Sigmoid colon (tissue), 4 donors: ENCODE measurements at regions not wholly inside any gene's neighbourhood (a gene's known extent, or its start where the extent isn't known, plus 50 kb on each side); places are given as distances from the start of the nearest gene placed in this dataset.

Experiments used
- CTCF ChIP-seq, 4 experiments: fragments of 450-650 bp in 3 of 4; fragments of 200-600 bp in 1 of 4; IDR thresholded peaks; one replicate each; pipeline ENCODE4 v1.5.1; 2016 to 2019; ENCODE audit warnings: antibody characterized with exemption in 4 of 4, mild to moderate bottlenecking in 3 of 4, moderate library complexity in 2 of 4
- EP300 ChIP-seq, 4 donors: sonication (generic); formaldehyde crosslinking; IDR thresholded peaks; one replicate each; pipeline ENCODE4 v1.6.1; 2017; ENCODE audit warnings: antibody characterized with exemption in 4 of 4
- POLR2A ChIP-seq, 2 donors: fragments of 450-650 bp; IDR thresholded peaks; one replicate each; pipeline ENCODE4 v1.6.1; 2016; ENCODE audit warnings: antibody characterized with exemption in 2 of 2, mild to moderate bottlenecking in 2 of 2, moderate library complexity in 2 of 2

- TF ChIP-seq CTCF (IDR thresholded peaks at IDR 0.05) (no peak), POLR2A (IDR thresholded peaks at IDR 0.05) (no peak), EP300 (IDR thresholded peaks at IDR 0.05) (no peak)
Observed at GRCh38 chr1:194209920-194210319, 1023.5 kb upstream of the B3GALT2 start.
